ENCODE measurements at regions not wholly inside any gene's neighbourhood (a gene's known extent, or its start where the extent isn't known, plus 50 kb on each side); places are given as distances from the start of the nearest gene placed in this dataset.

DNA sequence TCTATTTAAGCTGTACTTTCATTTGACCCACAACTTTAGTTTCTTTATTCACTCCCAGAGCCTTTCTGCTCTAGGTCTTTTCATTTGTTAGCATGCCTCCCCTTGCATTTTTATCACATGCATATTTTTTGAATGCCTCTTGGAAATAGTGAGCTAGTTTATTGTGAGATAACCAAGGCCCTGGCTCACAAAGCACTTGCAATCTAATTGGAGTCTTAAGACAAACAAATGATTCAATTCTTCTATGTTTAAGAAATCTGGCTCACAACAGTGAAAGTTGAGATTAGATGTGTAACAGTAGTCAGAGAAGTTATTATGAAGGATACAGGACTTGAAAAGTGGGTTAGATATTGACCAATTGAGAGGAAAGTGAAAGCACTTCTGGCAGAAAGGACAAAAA is 173.4 kb downstream of the MOXD1 start:
- ATAC-seq (ENCODE audit: low FRiP score) (peak; percentile 57), DNase-seq (ENCODE audit: low spot score) (no peak)
- TF ChIP-seq, protein P1, sequence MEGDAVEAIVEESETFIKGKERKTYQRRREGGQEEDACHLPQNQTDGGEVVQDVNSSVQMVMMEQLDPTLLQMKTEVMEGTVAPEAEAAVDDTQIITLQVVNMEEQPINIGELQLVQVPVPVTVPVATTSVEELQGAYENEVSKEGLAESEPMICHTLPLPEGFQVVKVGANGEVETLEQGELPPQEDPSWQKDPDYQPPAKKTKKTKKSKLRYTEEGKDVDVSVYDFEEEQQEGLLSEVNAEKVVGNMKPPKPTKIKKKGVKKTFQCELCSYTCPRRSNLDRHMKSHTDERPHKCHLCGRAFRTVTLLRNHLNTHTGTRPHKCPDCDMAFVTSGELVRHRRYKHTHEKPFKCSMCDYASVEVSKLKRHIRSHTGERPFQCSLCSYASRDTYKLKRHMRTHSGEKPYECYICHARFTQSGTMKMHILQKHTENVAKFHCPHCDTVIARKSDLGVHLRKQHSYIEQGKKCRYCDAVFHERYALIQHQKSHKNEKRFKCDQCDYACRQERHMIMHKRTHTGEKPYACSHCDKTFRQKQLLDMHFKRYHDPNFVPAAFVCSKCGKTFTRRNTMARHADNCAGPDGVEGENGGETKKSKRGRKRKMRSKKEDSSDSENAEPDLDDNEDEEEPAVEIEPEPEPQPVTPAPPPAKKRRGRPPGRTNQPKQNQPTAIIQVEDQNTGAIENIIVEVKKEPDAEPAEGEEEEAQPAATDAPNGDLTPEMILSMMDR (IDR thresholded peaks at IDR 0.05): no peak

GRCh38 chr6:132224943-132225342 is 176.3 kb downstream of the MOXD1 start:
- ATAC-seq (ENCODE audit: low FRiP score) (no peak), DNase-seq (ENCODE audit: low spot score) (no peak)
- TF ChIP-seq, protein P1 (IDR thresholded peaks at IDR 0.05): no peak

DNA sequence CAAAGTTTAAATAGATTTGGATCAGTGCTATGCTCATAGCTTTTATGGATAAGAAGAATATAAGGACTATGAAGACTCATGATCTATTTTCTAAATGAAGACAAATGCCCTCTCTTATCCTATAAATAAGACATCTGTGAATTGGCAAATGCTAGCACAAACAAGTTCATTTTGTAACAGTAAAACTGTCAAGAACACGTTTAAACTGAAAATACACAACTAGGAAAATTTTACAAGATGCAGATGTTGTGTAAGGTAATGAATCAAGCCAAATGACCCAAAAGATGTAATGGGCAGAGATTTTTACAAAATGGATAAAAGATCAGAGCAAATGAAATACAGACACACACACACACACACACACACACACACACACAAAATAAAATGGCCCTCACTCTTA is 180.5 kb downstream of the MOXD1 start:
- TF ChIP-seq, protein P1 (IDR thresholded peaks at IDR 0.05): no peak
- ATAC-seq (ENCODE audit: low FRiP score): no peak
- no peak for DNase-seq (ENCODE audit: low spot score)

DNA sequence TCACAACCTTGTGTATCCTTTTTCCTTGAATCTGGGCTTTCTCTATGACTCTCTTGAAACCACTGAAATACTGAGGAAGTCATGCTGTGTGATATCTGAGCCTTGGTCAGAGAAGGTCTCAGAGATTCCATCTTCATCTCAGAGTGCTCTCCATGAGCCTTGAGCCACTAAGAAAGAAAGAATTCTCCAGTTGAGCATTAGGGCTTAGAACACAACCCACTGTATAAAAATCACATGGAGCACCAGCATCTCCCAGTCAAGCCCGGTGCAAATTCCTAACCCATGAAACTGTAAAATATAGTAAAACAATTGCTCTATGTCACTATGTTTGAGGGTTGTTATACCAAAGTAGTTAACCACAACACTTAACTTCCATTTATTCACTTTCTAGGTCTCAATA is 181.4 kb downstream of the MOXD1 start:
- ATAC-seq (ENCODE audit: low FRiP score): no peak
- TF ChIP-seq, protein P1 (IDR thresholded peaks at IDR 0.05): no peak

GRCh38 chr6:132218059-132218696 is 183.1 kb downstream of the MOXD1 start:
- TF ChIP-seq, protein P1 (IDR thresholded peaks at IDR 0.05): no peak
- ATAC-seq (ENCODE audit: low FRiP score): no peak
- DNase-seq (ENCODE audit: low spot score): no peak

More for the DNA sequence above, 181.4 kb downstream of the MOXD1 start:
- DNase-seq (ENCODE audit: low spot score): no peak

DNA sequence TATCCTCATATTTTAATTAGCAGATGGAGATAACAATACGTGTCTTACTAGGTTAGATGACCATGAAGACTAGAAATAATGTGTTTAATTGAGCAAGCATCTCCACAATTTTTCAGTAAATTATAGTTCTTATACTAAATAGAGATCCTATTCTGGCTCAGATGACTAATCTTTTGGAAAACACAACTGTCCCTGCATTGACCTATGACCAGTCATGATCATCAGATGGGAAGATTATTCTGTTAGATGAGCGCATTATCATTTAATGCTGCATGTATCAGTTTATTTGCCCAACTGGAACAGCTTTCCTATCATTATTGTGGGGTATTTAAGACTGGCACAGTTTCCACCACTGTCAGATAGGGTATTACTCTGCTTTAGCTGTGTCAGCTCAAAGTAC is 185.5 kb downstream of the MOXD1 start:
- TF ChIP-seq, protein P1 (IDR thresholded peaks at IDR 0.05): no peak
- ATAC-seq (ENCODE audit: low FRiP score): no peak
- DNase-seq (ENCODE audit: low spot score): no peak

- TF ChIP-seq, protein P1 (IDR thresholded peaks at IDR 0.05): no peak
- DNase-seq (ENCODE audit: low spot score): no peak
- no peak for ATAC-seq (ENCODE audit: low FRiP score)
Measured at GRCh38 chr6:132214716-132215115, 186.6 kb downstream of the MOXD1 start.
